OCI-LY7 (cell line): ENCODE measurements at regions not wholly inside any gene's neighbourhood (a gene's known extent, or its start where the extent isn't known, plus 50 kb on each side); places are given as distances from the start of the nearest gene placed in this dataset.
"Not testable (repeated sequence)": the region's sequence is repeated elsewhere in the genome, so short reads cannot be mapped to it uniquely, and the experiment has no call there.

Experiments
- BruUV-seq: library from RNA; stranded (reverse); fragments of 400-500 nt; replicated peaks from 2 replicates; lab custom pipeline; 2021; lab: Mats Ljungman, UMichigan
- CTCF ChIA-PET: fragments of 300-600 bp; sonication (Branson Sonifier 250); formaldehyde crosslinking; loops from one replicate; lab custom pipeline; 2022; ENCODE audit warnings: antibody characterized with exemption; ENCODE audit not compliant: unreplicated experiment; lab: Charles Lee
- POLR2A ChIA-PET: fragments of 300-600 bp; sonication (Branson Sonifier 250); formaldehyde crosslinking; loops from one replicate; lab custom pipeline; 2022; ENCODE audit warnings: antibody characterized with exemption; lab: Charles Lee
- DNase-seq: peaks from one replicate; pipeline ENCODE4 v3.0.0-alpha.2; 2015; ENCODE audit warnings: low spot score
- H2AFZ ChIP-seq: fragments of 200-600 bp; sonication (generic), shearing (Covaris generic); 2 replicates; pipeline ENCODE4 v1.6.1; 2014; ENCODE audit warnings: mild to moderate bottlenecking, antibody characterized with exemption, low read length, moderate library complexity
- H3K27ac ChIP-seq: fragments of 200-600 bp; sonication (generic); 2 replicates; pipeline ENCODE4 v1.5.1; 2014; ENCODE audit warnings: mixed run types, low read depth, mild to moderate bottlenecking, moderate library complexity, low read length, inconsistent platforms; ENCODE audit not compliant: poor library complexity, severe bottlenecking
- H3K36me3 ChIP-seq: fragments of 200-600 bp; sonication (generic); 2 replicates; pipeline ENCODE4 v1.6.1; 2014; ENCODE audit warnings: mild to moderate bottlenecking, antibody characterized with exemption, low read length, moderate library complexity, mixed read lengths; ENCODE audit not compliant: insufficient read depth
- H3K4me1 ChIP-seq: fragments of 200-600 bp; sonication (generic); 2 replicates; pipeline ENCODE4 v1.5.1; 2014; ENCODE audit warnings: mild to moderate bottlenecking, low read length; ENCODE audit not compliant: insufficient read depth, poor library complexity, severe bottlenecking
- H3K4me2 ChIP-seq: fragments of 200-600 bp; sonication (generic); 2 replicates; pipeline ENCODE4 v1.6.1; 2014; ENCODE audit warnings: mild to moderate bottlenecking, low read length
- H3K4me3 ChIP-seq: fragments of 200-600 bp; sonication (generic); 2 replicates; pipeline ENCODE4 v1.5.1; 2014; ENCODE audit warnings: mild to moderate bottlenecking, low read depth, low read length; ENCODE audit not compliant: poor library complexity, severe bottlenecking
- H3K79me2 ChIP-seq: fragments of 200-600 bp; sonication (generic); 2 replicates; pipeline ENCODE4 v1.6.1; 2016; ENCODE audit warnings: low read depth, mild to moderate bottlenecking, low read length, moderate library complexity, mixed read lengths; ENCODE audit not compliant: insufficient read depth
- H3K9me2 ChIP-seq: fragments of 200-600 bp; sonication (generic); 2 replicates; pipeline ENCODE4 v1.6.1; 2016; ENCODE audit warnings: mild to moderate bottlenecking, low read length, mixed read lengths; ENCODE audit not compliant: insufficient read depth
- H3K9me3 ChIP-seq: fragments of 200-600 bp; sonication (generic); 2 replicates; pipeline ENCODE4 v1.6.1; 2014; ENCODE audit warnings: mild to moderate bottlenecking, mixed run types, low read length, mixed read lengths
- H4K20me1 ChIP-seq: fragments of 200-600 bp; sonication (generic); 2 replicates; pipeline ENCODE4 v1.6.1; 2014; ENCODE audit warnings: mild to moderate bottlenecking, antibody characterized with exemption, low read length, moderate library complexity, mixed read lengths; ENCODE audit not compliant: insufficient read depth
- CTCF ChIP-seq: fragments of 200-600 bp; sonication (generic); conservative IDR thresholded peaks from 2 replicates; pipeline ENCODE4 v1.5.1; 2014; ENCODE audit warnings: mild to moderate bottlenecking, antibody characterized with exemption, low read length, moderate library complexity, mixed read lengths
- EZH2phosphoT487 ChIP-seq: fragments of 200-600 bp; sonication (generic); IDR thresholded peaks from 2 replicates; pipeline ENCODE4 v1.6.1; 2018; ENCODE audit warnings: low read depth, borderline replicate concordance, mild to moderate bottlenecking, mixed run types, antibody characterized with exemption, low read length, moderate library complexity, mixed read lengths
- intact Hi-C: fragments of 100-400 bp; cut with micrococcal nuclease; formaldehyde crosslinking; loops from one replicate; pipeline ENCODE4 v1.10.0; 2022; ENCODE audit not compliant: unreplicated experiment

GRCh38 chr13:63218596-63218995 is 1802.9 kb upstream of the PCDH20 start:
- H3K9me2 ChIP-seq, H3K36me3 ChIP-seq, BruUV-seq, H3K9me3 ChIP-seq, H3K4me1 ChIP-seq, H3K79me2 ChIP-seq, H4K20me1 ChIP-seq, CTCF ChIA-PET, POLR2A ChIA-PET, DNase-seq, H3K4me2 ChIP-seq, H3K4me3 ChIP-seq, H2AFZ ChIP-seq, H3K27ac ChIP-seq, intact Hi-C loops: not testable (repeated sequence)

- intact Hi-C loops: no loop called here
- no peaks in the 10 kb centered on the region for H4K20me1 ChIP-seq
- H3K4me3 ChIP-seq: no peak overlapping the region
- H3K4me2 ChIP-seq: no peak overlapping the region
- H3K9me3 ChIP-seq: no peaks in the 10 kb centered on the region
- TF ChIP-seq EZH2phosphoT487 (no peak), CTCF (no peak)
- H3K36me3 ChIP-seq: no peaks in the 10 kb centered on the region
- no TSS peak for BruUV-seq
- POLR2A ChIA-PET: no interaction called here
- no peak overlapping the region for H3K27ac ChIP-seq
- no peaks in the 10 kb centered on the region for H3K79me2 ChIP-seq
- no peaks in the 10 kb centered on the region for H3K9me2 ChIP-seq
- H2AFZ ChIP-seq: no peak overlapping the region
- CTCF ChIA-PET: no interaction called here
- no peak for DNase-seq
- no peaks in the 10 kb centered on the region for H3K4me1 ChIP-seq
Observed at GRCh38 chr13:63209330-63210017, 1793.8 kb upstream of the PCDH20 start.

GRCh38 chr13:63208826-63209225 is 1793.2 kb upstream of the PCDH20 start:
- no peaks in the 10 kb centered on the region for H3K9me3 ChIP-seq
- H4K20me1 ChIP-seq: no peaks in the 10 kb centered on the region
- H2AFZ ChIP-seq: no peak overlapping the region
- no peaks in the 10 kb centered on the region for H3K4me1 ChIP-seq
- intact Hi-C loops: no loop called here
- no peaks in the 10 kb centered on the region for H3K36me3 ChIP-seq
- H3K79me2 ChIP-seq: no peaks in the 10 kb centered on the region
- no peak for DNase-seq
- H3K9me2 ChIP-seq: no peaks in the 10 kb centered on the region
- POLR2A ChIA-PET: no interaction called here
- no peak overlapping the region for H3K27ac ChIP-seq
- BruUV-seq: no TSS peak
- no peak for TF ChIP-seq CTCF
- TF ChIP-seq EZH2phosphoT487: no peak
- no peak overlapping the region for H3K4me2 ChIP-seq
- no peak overlapping the region for H3K4me3 ChIP-seq
- CTCF ChIA-PET: no interaction called here
